Spleen (tissue), 11 donors: ENCODE measurements at regions not wholly inside any gene's neighbourhood (a gene's known extent, or its start where the extent isn't known, plus 50 kb on each side); places are given as distances from the start of the nearest gene placed in this dataset.

Experiments
- DNase-seq: peaks from one replicate; pipeline ENCODE4 v3.0.0-alpha.2; 2020
- H3K27ac ChIP-seq, 8 donors: fragments of 200-600 bp; sonication (generic) in 7 of 8; 1 replicate in 4 of 8; 2 replicates in 4 of 8; pipeline versions ENCODE4 v1.5.0 to v1.8.0; 2016 to 2021; ENCODE audit warnings: inconsistent platforms in 4 of 8, mild to moderate bottlenecking in 4 of 8, moderate library complexity in 1 of 8
- H3K27me3 ChIP-seq, 7 donors: fragments of 200-600 bp; sonication (generic) in 6 of 7; replicated peaks in 1 of 7; 1 replicate in 4 of 7; 2 replicates in 3 of 7; pipeline versions ENCODE4 v1.5.0 to v1.8.0; 2016 to 2021; ENCODE audit warnings: inconsistent platforms in 3 of 7, mild to moderate bottlenecking in 1 of 7
- H3K36me3 ChIP-seq, 6 donors: fragments of 200-600 bp; sonication (generic) in 5 of 6; 1 replicate in 4 of 6; 2 replicates in 2 of 6; pipeline versions ENCODE4 v1.5.0 to v1.8.0; 2016 to 2021; ENCODE audit warnings: inconsistent platforms in 2 of 6
- H3K4me1 ChIP-seq, 6 donors: fragments of 200-600 bp; sonication (generic) in 5 of 6; 1 replicate in 3 of 6; 2 replicates in 3 of 6; pipeline versions ENCODE4 v1.5.0 to v1.8.0; 2016 to 2021; ENCODE audit warnings: inconsistent platforms in 3 of 6
- H3K4me3 ChIP-seq, 8 donors: fragments of 200-600 bp; sonication (generic) in 7 of 8; 1 replicate in 4 of 8; 2 replicates in 4 of 8; pipeline versions ENCODE4 v1.5.0 to v1.8.0; 2016 to 2021; ENCODE audit warnings: inconsistent platforms in 4 of 8, mild to moderate bottlenecking in 4 of 8, moderate library complexity in 2 of 8
- H3K9me3 ChIP-seq, 8 donors: fragments of 200-600 bp; sonication (generic) in 7 of 8; 1 replicate in 4 of 8; 2 replicates in 4 of 8; pipeline versions ENCODE4 v1.5.0 to v1.8.0; 2016 to 2021; ENCODE audit warnings: inconsistent platforms in 4 of 8
- POLR2A ChIP-seq, 3 donors: fragments of 450-650 bp; IDR thresholded peaks; one replicate each; pipeline ENCODE4 v1.5.1; 2017; ENCODE audit warnings: antibody characterized with exemption in 3 of 3, mild to moderate bottlenecking in 1 of 3
- POLR2AphosphoS5 ChIP-seq, 3 donors: sonication (generic); formaldehyde crosslinking; IDR thresholded peaks; one replicate each; pipeline ENCODE4 v1.5.1; 2017; ENCODE audit warnings: antibody characterized with exemption in 3 of 3
- WGBS, 5 donors: extraction: QIAGEN DNeasy Blood & Tissue Kit in 3 of 5; methylation state at CpG; one replicate each; pipeline versions ENCODE4 v1.1.5 to v1.1.7; 2013 to 2018; 5-methylcytosine and 5-hydroxymethylcytosine counted together
- intact Hi-C: fragments of 100-400 bp; cut with DNase I; formaldehyde crosslinking; loops from one replicate; pipeline ENCODE4 v1.15.0; 2023; ENCODE audit warnings: low total_unique reads
- TF ChIP-seq, protein P1 (sequence below), 11 experiments: fragments of 200-600 bp in 7 of 11; fragments of 450-650 bp in 4 of 11; sonication (generic) in 4 of 11; IDR thresholded peaks in 8 of 11; conservative IDR thresholded peaks in 3 of 11; 1 replicate in 7 of 11; 2 replicates in 4 of 11; pipeline versions ENCODE4 v1.4.0 to v1.8.0; 2016 to 2021; ENCODE audit warnings: antibody characterized with exemption in 11 of 11, inconsistent platforms in 4 of 11, mild to moderate bottlenecking in 1 of 11
- donor health status: healthy with polysubstance abuse.
- donor health status: DM: no; HTN: no; CAD: no; lungs with moderate emphysema.
- donor health status: DM: no; HTN: no; CAD: no.
- donor health status: Bipolar disorder and iron deficiency.
- donor health status: healthy.
- donor health status: DM: no; HTN: no; CAD: no.
- donor health status: DM: yes; HTN: yes; CAD: no.

DNA sequence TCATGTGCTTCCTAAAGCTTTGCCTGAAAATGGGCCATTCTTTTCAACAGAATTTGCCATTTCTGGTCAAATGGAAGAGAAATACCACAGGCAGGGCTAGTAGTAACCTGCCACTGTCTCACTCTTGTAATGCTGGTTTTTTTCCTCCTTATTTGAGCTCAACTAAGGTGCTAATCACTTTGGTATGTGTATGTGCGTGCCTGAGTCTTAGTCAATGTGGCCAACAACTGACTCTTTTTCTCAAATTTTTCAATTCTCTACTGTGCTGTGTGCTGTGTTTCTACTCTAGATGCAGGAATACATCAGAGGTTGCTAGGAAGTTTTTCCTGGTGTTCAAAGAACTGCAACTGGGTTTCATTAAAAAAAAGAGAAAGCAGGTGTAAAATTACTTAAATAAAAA lies 870.2 kb downstream of the EFNB2 start:
- H3K9me3 ChIP-seq, result no peaks in the 10 kb centered on the region
- H3K36me3 ChIP-seq, result no peaks in the 10 kb centered on the region
- TF ChIP-seq, protein P1, sequence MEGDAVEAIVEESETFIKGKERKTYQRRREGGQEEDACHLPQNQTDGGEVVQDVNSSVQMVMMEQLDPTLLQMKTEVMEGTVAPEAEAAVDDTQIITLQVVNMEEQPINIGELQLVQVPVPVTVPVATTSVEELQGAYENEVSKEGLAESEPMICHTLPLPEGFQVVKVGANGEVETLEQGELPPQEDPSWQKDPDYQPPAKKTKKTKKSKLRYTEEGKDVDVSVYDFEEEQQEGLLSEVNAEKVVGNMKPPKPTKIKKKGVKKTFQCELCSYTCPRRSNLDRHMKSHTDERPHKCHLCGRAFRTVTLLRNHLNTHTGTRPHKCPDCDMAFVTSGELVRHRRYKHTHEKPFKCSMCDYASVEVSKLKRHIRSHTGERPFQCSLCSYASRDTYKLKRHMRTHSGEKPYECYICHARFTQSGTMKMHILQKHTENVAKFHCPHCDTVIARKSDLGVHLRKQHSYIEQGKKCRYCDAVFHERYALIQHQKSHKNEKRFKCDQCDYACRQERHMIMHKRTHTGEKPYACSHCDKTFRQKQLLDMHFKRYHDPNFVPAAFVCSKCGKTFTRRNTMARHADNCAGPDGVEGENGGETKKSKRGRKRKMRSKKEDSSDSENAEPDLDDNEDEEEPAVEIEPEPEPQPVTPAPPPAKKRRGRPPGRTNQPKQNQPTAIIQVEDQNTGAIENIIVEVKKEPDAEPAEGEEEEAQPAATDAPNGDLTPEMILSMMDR (IDR thresholded peaks at IDR 0.05 in 8 of 11, conservative IDR thresholded peaks at IDR 0.05 in 3 of 11), result no peak
- no peak for TF ChIP-seq POLR2AphosphoS5 (IDR thresholded peaks at IDR 0.05)
- no peak for DNase-seq
- intact Hi-C loops, result no loop called here
- H3K4me1 ChIP-seq, result no peaks in the 10 kb centered on the region
- WGBS, 5 donors, result 70 to 87% (median 86%) methylated on average over 1 of the region's 1 CpG
- H3K27me3 ChIP-seq, result no peaks in the 10 kb centered on the region
- no peak overlapping the region for H3K27ac ChIP-seq
- no peak overlapping the region for H3K4me3 ChIP-seq

DNA sequence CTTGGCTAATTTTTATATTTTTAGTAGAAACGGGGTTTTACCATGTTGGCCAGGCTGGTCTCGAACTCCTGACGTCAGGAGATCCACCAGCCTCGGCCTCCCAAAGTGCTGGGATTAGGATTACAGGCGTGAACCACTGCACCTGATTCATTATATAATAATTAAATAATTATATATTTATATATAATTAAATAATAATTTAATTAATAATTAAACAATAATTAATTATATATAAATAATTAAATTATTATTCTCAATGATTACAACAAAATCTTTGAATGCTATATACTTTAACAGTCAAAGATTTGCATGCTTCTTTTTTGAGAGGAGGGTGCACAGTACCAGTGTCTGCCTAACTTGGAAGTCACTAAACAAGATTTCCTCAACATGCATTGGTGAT lies 872.3 kb downstream of the EFNB2 start:
- no peaks in the 10 kb centered on the region for H3K27me3 ChIP-seq
- TF ChIP-seq POLR2AphosphoS5 (IDR thresholded peaks at IDR 0.05) (no peak), POLR2A (IDR thresholded peaks at IDR 0.05) (no peak)
- TF ChIP-seq, protein P1 (IDR thresholded peaks at IDR 0.05 in 8 of 11, conservative IDR thresholded peaks at IDR 0.05 in 3 of 11), result no peak
- H3K9me3 ChIP-seq, result no peaks in the 10 kb centered on the region
- H3K27ac ChIP-seq, result no peak overlapping the region
- H3K4me3 ChIP-seq, result no peak overlapping the region
- no peaks in the 10 kb centered on the region for H3K36me3 ChIP-seq
- intact Hi-C loops, result no loop called here
- 81 to 93% (median 84%) methylated on average over 5 of the region's 5 CpGs for WGBS, 5 donors
- DNase-seq, result no peak
- H3K4me1 ChIP-seq, result no peaks in the 10 kb centered on the region

DNA sequence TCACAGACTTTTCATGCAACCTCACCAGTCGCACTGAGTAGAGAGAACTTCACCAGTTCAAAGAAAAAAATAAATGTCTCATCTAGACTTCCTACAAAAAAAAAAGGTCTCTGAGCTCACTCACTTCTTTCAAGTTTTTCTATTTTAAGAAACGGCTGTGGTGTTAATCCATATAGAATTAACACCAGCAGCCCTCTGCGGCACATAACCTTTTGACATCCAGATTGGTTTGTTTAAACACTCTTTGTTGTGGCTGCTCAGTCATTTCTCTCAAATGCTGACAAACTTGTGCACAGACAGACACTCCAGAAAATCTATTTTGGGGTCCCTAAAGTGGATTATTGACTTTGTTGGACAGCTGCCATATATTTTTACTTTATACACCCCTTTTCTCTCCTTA lies 874.9 kb downstream of the EFNB2 start:
- intact Hi-C loops, result no loop called here

DNA sequence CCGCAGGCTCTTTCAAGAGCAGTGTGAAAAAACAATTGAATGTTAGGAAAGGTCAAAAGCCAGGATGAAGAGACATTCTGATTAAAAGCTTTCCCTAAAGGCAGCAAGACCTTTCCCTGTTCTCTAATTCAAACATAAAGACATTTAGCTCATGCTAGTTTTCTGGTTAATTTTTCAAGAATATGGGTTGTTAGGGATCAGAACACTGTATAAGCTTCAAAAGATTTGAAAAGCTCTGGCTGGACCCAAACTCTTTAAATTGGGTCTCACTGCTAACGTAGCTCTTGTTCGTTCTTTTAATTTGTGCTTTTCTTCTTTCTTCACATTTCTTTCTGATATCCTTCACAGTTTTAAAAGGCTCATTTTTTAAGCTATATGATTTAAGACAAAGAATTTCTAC lies 877.0 kb downstream of the EFNB2 start:
- H3K9me3 ChIP-seq, result no peaks in the 10 kb centered on the region
- 60 to 90% (median 83%) methylated on average over 3 of the region's 3 CpGs for whole genome bisulfite sequencing, 5 donors

More for the DNA sequence above, 874.9 kb downstream of the EFNB2 start:
- DNase-seq, result no peak
- Histone ChIP-seq H3K36me3 (no peaks in the 10 kb centered on the region), H3K9me3 (no peaks in the 10 kb centered on the region), H3K4me3 (no peak overlapping the region), H3K27ac (no peak overlapping the region), H3K4me1 (no peaks in the 10 kb centered on the region), H3K27me3 (no peaks in the 10 kb centered on the region)
- 64 to 83% (median 72%) methylated on average over 3 of the region's 3 CpGs for WGBS, 5 donors
- TF ChIP-seq POLR2A (IDR thresholded peaks at IDR 0.05), result no peak
- TF ChIP-seq POLR2AphosphoS5 (IDR thresholded peaks at IDR 0.05), result no peak
- TF ChIP-seq, protein P1 (IDR thresholded peaks at IDR 0.05 in 8 of 11, conservative IDR thresholded peaks at IDR 0.05 in 3 of 11), result no peak

More for the DNA sequence above, 877.0 kb downstream of the EFNB2 start:
- Histone ChIP-seq H3K4me3 (no peak overlapping the region), H3K27me3 (no peaks in the 10 kb centered on the region), H3K27ac (no peak overlapping the region), H3K4me1 (no peaks in the 10 kb centered on the region), H3K36me3 (no peaks in the 10 kb centered on the region)
- intact Hi-C loops, result no loop called here
- DNase-seq, result no peak
- TF ChIP-seq POLR2AphosphoS5 (IDR thresholded peaks at IDR 0.05) (no peak), POLR2A (IDR thresholded peaks at IDR 0.05) (no peak)
- TF ChIP-seq, protein P1 (IDR thresholded peaks at IDR 0.05 in 8 of 11, conservative IDR thresholded peaks at IDR 0.05 in 3 of 11), result no peak
